ENCODE measurements at regions not wholly inside any gene's neighbourhood (a gene's known extent, or its start where the extent isn't known, plus 50 kb on each side); places are given as distances from the start of the nearest gene placed in this dataset.
"Not testable (repeated sequence)": the region's sequence is repeated elsewhere in the genome, so short reads cannot be mapped to it uniquely, and the experiment has no call there.

DNA sequence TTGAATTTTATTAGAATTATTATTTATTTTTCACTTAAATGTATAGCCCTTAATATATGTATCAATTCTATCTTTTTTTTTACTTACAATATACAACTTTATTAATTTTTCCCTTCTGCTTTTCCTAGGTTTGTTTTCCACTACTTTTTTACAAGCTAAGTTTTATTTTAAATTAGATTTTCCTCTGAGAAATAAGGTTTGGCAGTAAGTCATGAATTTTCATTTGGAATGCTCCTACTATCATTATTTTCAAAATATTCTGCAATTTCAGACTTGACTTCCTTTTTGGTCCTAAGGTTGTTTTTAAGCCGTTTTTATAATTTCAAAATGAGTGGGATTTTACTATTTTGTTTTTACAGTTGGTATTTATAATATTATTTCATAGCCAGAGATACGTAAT, 222.8 kb upstream of the PIEZO2 start:
- no peak for DNase-seq

DNA sequence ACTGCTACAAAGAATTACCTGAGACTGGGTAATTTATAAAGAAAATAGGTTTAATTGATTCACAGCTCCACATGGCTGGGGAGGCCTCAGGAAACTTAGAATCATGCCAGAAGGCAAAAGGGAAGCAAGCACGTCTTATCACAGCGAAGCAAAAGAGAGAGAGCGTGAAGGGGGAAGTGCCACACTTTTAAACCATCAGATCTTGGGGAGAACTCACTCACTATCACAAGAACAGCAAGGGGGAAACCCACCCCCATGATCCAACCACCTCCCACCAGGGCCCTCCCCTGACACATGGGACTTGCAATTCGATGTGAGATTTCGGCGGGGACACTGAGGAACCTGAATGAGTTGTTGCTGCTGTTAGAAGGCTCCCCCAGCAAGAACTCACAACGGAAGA, 220.2 kb upstream of the PIEZO2 start:
- no peak for DNase-seq

DNA sequence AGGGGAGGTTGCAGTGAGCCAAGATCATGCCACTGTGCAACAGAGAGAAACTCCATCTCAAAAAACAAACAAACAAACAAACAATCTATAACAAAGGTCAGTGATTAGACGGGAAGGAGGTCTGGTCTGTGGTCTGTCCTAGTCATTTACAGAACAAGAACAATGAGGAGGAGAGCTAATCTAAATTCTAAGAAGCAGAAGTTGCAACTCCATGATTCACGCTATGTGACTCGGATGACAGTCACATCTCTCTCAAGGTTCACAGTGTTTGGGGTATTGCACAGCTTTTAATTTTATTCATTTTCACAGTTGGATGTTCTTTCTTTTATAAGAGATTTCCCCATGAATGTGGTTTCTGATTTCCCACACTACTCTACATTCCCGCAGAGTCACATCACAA, 218.7 kb upstream of the PIEZO2 start:
- DNase-seq, result no peak

DNA sequence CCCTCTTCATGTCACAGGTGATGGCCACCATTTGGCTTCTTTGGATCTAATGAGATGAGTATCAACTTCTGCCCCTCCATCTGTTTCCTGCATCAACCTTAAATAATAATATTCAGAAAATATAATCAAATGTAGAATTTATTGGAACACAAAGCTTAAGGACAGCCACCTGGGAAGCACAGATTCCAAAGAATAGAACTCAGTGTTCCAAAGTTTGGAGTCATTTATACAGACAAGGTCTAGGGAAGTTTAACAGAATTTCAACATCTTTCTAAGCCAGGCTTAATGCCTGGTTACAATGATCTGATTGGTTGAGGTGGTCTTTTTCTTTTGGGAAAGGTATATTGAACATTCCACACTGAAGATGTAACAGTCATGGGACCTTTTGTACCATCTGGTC, 218.0 kb upstream of the PIEZO2 start:
- DNase-seq, result no peak

DNA sequence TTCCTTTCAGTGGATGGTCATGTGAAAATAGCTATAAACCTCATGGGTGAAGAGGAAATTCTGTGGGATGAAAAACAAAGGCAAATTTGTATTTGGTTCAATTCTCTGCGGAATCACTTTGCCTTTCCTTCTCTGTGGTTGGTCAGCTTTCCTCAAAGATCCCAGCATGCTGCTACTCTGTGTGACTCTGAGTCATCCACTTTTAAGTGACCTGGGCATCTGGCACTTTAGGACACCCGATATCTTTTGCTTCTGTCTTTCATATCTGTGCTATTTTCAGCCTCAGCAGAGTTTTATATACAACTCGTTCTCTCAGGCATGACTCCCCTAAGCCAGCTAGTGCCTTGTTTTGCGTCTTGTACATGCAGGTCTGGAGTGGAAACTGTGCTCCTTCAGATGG, 217.0 kb upstream of the PIEZO2 start:
- peak; percentile 20 for DNase-seq

DNA sequence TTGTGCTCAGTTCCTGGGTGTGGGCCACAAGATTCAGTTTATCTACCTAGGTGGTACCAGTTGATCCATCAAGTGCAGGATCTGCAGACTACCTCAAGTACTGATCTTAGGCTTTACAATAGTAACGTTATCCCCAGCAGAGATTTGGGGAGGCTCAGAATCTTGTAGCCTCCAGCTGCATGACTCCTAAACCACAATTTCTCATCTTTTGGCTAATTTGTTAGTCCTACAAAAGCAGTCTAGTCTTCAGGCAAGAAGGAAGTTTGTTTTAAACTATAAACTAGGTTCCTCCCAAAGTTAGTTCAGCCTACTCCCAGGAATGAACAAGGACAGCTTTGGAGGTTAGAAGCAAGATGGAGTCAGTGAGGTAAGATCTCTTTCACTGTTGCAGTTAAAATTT, 213.5 kb upstream of the PIEZO2 start:
- DNase-seq, result no peak

DNA sequence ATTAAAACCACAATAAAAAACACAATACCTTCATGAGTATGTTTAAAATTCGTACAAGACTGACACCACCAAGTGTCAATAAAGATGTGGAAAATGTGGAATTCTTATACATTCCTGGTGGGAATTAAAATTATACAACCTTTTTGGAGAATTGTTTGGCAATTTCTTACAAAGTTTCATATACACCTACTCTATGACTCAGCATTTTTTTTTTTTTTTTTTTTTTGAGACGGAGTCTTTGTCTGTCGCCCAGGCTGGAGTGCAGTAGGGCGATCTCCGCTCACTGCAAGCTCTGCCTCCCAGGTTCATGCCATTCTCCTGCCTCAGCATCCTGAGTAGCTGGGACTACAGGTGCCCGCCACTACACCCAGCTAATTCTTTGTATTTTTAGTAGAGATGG, 212.5 kb upstream of the PIEZO2 start:
- DNase-seq, result not testable (repeated sequence)

DNA sequence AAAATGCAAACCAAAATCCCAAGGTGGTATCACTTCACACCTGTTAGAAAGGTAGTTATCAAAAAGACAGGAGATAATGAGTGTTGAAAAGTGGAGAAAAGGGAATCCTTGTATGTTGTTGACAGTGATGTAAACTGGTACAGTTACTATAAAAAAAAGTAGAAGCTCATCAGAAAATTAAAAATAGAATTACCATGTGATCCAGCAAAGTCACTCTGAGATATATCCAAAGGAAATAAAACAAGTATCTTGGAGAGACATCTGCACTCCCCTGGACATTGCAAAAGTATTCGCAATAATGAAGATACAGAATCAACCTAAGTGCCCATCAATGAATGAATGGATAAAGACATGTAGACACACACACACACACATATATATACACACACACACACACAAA, 208.3 kb upstream of the PIEZO2 start:
- DNase-seq, result no peak

DNA sequence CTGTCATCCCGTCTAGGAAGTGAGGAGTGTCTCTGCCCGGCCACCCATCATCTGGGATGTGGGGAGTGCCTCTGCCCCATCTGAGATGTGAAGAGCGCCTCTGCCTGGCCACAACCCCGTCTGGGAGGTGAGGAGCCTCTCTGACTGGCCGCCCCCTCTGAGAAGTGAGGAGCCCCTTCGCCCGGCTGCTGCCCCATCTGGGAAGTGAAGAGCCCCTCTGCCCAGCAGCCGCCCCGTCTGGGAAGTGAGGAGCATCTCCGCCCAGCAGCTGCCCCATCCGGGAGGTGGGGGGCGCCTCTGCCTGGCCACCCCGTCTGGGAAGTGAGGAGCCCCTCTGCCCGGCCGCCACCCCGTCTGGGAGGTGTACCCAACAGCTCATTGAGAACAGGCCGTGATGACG, 195.2 kb upstream of the PIEZO2 start:
- DNase-seq, result not testable (repeated sequence)

DNA sequence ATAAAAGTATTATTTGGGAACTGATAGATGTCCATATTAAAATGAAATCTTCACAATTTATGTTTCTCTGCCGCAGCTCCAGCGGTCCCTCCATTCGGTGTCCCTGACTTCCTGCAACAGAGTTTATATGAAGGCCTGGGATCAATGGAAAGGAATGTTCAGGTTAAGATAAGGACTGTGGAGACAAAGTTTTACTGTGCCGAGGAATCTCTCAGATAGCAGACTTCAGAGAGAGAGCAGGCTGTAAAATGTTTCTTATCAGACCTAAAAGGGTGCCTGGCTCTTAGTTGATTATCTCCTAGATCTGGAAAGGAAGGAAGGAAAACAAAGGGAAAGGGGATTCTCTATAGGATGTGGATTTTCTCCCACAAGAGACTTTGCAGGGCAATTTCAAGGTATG, 193.7 kb upstream of the PIEZO2 start:
- no peak for DNase-seq

DNA sequence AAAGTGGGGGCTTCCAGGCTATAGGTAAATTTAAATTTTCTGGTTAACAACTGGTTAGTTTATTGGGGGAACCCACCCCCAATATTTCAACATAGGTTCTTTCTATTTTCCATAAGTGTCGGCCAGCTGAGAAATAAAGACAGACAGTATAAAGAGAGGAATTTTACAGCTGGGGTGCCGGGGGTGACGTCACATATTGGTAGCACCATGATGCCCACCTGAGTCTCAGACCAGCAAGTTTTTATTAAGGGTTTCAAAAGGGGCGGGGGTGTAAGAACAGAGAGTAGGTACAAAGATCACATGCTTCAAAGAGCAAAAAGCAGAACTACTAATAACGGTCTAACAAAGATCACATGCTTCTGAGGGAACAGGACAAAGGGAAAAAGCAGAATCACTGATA, 192.7 kb upstream of the PIEZO2 start:
- DNase-seq, result not testable (repeated sequence)

DNA sequence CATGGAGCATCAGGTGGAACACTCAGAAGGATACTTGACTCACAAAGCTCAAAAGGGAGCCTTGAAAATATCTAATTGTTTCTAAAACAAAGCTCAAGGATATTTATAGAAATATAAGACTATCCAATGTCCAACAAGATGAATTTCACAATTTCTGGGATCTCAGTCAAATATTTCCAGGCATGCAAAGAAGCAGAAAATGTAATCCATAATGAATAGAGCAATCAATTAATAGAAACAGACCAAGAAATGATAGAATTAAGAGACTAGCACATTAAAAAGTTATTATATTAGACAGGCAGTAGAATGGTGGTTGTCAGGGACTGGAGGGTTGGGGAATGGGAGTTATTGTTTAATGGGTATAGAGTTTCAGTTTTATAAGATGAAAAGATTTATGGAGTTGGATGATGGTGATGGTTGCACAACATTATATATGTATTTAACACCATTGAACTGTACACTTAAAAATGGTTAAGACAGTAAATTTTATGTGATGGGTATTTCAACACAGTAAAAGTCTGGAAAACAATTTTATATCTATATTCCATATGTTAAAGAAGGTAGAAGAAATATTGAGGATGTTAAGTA, 189.9 kb upstream of the PIEZO2 start:
- no peak for DNase-seq

DNA sequence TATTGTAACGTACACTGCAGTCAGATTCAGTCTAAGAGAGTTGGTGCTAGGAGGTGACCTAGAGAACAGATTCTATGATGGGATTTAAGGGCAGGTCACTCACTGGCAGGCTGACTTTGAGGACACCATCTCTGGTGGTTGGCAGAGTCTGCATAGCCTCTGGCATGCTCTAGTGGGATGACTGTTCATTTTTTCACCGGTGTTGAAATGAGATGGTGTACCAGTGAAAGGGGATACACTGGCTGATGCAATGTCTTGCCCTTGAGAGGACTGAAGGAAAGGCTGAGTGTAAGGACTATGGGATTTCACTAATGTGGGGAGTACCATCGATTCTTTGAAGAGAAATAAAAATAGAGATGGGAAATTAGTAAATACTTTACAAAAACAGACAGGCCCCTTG, 186.9 kb upstream of the PIEZO2 start:
- no peak for DNase-seq

DNA sequence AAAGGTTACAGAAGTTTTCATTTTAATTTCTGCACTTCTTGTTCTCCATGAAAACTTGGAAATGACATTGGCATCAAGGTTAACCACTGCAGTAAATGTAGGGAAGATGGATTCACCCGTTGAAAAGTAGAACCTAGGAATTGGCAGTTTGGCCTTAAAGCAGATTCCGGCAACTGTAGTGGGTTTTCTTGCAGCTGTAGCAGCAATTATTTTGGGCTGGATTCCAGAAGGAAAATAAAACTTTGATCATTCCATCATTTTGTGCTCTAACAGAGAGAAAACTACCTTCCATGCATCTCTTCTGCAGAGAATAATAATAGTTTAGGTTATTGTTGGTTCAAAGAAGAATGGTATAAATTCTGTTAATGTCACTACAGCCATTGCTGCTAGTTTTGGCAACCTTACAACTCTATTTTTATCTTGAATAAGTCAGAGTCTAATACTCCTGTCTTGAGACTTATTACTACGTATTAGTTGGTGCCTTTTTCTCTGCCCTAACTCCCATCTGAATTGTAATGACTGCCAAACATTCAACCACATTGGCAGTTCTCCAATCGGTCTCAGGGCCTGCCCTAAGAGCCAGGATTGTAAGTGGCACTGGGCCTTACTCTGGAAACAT, 178.1 kb upstream of the PIEZO2 start:
- no peak for DNase-seq

DNA sequence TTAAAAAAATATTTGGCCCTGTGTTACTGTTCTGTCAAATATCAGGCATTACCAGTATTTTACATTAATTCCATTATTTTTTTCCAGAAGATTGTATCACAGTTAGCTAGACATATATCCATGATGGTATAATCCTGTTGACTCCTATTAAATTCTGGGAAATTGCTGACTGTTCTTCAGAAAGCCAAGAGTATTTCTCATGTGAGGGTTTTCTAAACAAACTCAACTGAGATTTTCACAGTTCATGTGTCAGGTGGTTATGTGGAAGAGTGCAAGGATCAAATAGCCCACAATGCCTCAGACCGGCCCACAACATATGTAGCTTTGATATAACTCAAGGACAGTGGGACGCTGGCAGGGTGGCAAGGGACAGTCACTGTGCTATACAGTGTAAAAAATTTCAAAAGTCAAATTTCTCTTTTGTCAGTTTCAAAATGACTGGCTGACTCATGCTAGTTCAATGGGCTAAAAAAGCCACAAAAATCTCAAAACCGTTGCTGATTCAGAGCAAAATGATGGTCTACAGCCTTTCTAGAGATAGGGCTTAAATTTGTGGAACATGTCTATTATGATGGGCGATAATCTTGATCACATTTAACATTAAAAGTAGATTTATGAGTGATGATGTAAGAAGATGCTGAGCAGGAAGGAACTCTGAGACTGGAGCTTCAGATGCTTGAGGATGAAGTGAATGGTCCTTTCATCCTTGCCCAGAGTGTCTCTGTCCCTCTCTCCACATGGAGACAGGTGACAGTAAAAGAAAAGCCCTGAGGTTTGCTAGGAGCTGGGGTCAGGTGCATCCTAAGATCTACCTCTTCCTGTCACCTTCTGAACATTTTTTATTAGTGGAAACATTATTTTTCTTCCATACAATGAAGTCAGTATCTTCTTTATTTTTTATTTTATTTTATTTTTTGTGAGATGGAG, 175.8 kb upstream of the PIEZO2 start:
- DNase-seq, result no peak

DNA sequence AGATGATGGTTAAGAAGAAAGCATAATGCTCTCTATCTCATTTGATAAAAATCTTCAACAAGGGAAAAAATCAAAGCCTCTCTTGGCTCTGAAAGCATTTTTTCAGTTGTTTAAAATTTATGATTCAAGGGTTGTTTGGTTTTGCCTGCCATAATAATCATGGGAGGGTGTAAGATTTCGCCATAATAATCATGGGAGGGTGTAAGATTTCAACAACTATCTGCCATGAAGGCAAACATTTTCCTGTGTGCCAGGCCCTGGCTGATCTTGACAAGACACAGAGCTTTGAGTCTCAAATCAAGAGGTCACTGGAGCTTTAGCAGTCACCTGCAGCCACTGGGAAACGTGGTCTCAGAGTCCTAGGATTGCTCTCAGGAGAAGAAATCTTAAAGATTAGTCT, 175.1 kb upstream of the PIEZO2 start:
- no peak for DNase-seq

DNA sequence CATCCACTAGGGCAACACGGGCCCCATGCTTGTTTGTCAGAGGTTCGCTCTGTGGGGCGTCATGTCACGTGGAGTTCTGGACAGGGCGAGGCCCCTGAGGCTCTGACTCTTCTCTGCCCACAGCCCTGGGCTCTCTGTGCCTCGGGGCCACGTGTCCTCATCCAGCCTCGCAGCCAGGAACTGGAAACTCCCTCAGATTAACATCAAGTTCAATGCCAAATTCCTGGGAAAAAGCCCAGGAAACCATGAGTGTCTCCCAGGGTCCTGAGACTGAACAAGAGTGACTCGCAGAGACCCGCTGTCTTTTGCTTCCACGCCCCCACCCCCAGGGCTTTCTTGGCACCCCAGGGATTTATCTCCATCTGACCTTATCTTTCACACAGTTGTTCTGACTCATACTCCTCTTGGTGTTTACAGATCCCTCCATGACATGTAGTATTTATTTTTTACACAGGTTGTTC, 174.0 kb upstream of the PIEZO2 start:
- DNase-seq, result no peak

DNA sequence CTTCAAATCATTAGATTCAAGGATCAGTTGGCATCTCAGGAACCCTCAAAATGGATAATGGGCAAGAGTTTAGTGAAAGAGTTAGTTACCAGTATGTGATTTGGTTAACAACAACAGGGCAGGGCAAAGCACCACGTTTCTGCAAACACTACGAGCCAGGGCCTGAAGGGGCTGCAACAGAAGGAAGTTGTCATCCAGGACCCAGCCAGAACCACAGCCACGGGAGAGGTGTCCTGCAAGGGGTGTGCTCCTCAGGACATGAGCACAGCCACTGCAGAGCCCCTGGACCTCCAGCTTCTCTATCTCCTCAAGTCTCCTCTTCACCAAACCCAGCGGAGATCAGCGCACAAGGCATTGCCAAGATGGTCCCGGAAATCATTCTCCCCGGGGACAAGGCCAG, 173.3 kb upstream of the PIEZO2 start:
- DNase-seq, result no peak

DNA sequence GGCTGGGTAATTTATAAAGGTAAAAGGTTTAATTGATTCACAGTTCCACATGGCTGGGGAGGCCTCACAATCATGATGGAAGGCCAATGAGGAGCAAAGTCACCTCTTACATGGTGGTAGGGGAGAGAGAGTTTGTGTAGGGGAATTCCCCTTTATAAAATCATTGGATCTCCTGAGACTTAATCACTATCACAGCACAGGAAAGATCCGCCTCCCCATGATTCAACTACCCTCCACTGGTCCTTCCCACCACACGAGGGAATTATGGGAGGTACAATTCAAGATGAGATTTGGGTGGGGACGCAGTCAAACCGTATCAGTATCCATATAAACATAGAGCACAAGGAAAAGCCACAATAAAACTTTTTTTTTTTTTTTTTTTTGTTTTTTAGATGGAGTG, 172.6 kb upstream of the PIEZO2 start:
- DNase-seq, result no peak

DNA sequence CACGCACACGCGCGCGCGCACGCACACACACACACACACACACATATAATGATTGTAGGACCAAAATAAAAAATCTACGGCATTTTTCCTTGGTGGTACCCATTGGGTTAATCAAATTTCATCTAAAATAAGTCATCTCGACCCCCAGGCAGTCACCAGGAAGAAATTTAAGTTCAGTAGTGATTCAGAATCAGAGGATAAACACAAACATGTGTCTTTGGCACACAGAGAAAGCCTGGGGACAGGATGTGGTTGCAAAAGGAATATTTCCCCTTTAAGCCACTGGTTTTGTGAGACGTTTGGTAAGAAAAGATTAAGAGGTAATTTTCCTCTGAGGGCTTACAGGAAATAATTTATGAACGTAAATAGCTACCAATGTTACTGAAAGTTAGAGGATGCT, 171.6 kb upstream of the PIEZO2 start:
- no peak for DNase-seq

DNA sequence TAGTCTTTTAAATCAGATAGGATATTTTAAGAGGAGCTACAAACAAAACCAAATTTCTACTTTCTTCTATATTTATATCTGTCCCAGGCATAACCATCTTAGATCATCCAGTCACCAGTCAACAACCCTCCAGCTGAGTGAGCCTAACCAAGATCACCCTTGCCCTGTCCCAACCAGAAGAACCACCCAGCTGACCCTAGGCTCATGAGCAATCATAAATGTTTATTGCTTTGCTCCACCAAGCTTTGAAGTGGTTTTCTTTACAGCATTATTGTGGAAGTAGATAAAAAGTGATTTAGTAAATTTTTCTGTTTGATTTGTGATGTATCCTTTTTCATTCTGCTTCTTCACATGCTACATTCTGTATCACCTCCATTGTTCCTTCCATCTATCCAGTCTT, 167.2 kb upstream of the PIEZO2 start:
- no peak for DNase-seq

DNA sequence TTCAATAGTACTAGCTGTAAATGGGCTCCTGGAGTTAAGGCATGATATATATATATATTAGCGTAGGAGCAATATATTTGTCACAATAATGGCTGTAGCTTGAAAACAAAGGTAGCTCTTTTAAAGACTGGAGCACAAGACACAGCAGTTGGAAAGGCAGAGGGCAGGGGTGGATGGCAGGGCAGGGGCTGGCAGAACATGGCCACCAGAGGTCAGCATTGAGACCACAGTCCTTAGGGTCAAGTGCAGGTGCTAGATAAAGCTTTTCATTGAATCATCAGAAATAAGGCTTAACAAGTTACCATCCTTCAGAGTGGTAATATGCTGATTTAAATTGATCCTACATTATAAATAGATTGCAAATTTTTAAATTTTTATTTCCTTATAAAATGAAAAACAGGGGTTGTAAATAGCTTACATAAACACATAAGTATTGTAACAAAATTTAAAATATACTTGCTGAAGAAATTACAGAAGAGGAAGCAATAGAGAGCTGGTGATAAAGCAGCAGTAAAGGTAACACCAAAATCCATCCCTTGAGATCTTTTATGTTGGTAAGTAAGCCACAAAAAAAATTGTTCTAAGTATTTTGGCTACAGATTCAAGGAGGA, 161.2 kb upstream of the PIEZO2 start:
- no peak for DNase-seq

DNA sequence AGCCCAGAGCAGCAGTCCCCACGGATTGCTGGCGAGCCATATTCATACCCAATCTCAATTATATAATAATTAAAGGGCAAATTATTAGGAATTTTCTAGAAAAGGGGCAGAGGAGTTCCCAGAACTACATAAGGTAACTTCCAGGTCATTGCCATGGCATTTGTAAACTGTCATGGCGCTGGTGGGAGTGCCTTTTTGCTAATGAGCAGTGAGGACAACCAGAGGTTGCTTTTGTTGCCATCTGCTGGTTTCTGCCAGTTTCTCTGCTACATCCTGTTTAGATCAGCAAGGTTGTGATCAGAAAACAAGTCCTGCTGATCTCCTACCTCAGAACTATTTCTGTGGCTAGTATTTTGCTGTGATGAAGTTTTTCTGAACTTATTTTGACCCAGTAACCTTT, 159.8 kb upstream of the PIEZO2 start:
- no peak for DNase-seq

DNA sequence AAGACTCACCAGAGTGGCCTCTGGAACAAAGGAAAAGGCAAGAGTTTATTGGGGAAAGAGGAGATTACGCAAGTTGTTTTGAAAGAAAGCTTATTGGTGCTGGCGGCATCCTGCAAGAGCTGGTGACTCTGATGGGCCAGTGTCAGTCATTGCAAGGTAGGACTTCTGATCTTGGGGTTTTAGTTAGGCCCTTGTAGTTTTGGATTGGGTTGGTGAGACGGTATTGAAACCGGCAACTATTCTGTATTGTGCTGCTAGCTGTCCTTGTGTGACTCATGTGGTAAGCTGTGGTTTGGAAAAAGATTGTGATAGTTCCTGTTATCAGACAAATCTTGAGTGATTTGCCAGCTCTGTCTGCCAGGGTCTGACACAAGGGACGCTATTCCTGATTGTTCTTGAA, 159.1 kb upstream of the PIEZO2 start:
- DNase-seq, result no peak

Measured in DMS79 (cell line).